ENCODE measurements at regions not wholly inside any gene's neighbourhood (a gene's known extent, or its start where the extent isn't known, plus 50 kb on each side); places are given as distances from the start of the nearest gene placed in this dataset.

GRCh38 chr6:105553171-105553570 lies 150.3 kb upstream of the PREP start:
- no peak for DNase-seq (ENCODE audit: low read depth)
- H3K4me3 ChIP-seq (ENCODE audit: low read depth, low read length) = no peak overlapping the region
- TF ChIP-seq CTCF (conservative IDR thresholded peaks at IDR 0.05; ENCODE audit: low read depth, low read length) = no peak

GRCh38 chr6:105550955-105551620 lies 148.2 kb upstream of the PREP start:
- H3K4me3 ChIP-seq (ENCODE audit: low read depth, low read length) = no peak overlapping the region
- peak; percentile 6 for DNase-seq (ENCODE audit: low read depth)
- TF ChIP-seq CTCF (conservative IDR thresholded peaks at IDR 0.05; ENCODE audit: low read depth, low read length) = no peak

GRCh38 chr6:105546754-105547153 lies 143.9 kb upstream of the PREP start:
- no peak for TF ChIP-seq CTCF (conservative IDR thresholded peaks at IDR 0.05; ENCODE audit: low read depth, low read length)
- H3K4me3 ChIP-seq (ENCODE audit: low read depth, low read length) = no peak overlapping the region
- DNase-seq (ENCODE audit: low read depth) = no peak

- H3K4me3 ChIP-seq (ENCODE audit: low read depth, low read length) = no peak overlapping the region
- TF ChIP-seq CTCF (conservative IDR thresholded peaks at IDR 0.05; ENCODE audit: low read depth, low read length) = no peak
- peak; percentile 41 for DNase-seq (ENCODE audit: low read depth)
These were observed 143.3 kb upstream of the PREP start for GRCh38 chr6:105545947-105546731.

- peak; percentile 5 for DNase-seq (ENCODE audit: low read depth)
- no peak for TF ChIP-seq CTCF (conservative IDR thresholded peaks at IDR 0.05; ENCODE audit: low read depth, low read length)
These were observed 142.5 kb upstream of the PREP start for GRCh38 chr6:105545228-105545920.

GRCh38 chr6:105539911-105540310 lies 137.0 kb upstream of the PREP start:
- no peak overlapping the region for H3K4me3 ChIP-seq (ENCODE audit: low read depth, low read length)
- TF ChIP-seq CTCF (conservative IDR thresholded peaks at IDR 0.05; ENCODE audit: low read depth, low read length) = no peak
- no peak for DNase-seq (ENCODE audit: low read depth)

More at GRCh38 chr6:105545228-105545920, 142.5 kb upstream of the PREP start:
- no peak overlapping the region for H3K4me3 ChIP-seq (ENCODE audit: low read depth, low read length)

Data from choroid plexus epithelial cell (primary cell).